Ovary (tissue), 3 donors: ENCODE measurements at regions not wholly inside any gene's neighbourhood (a gene's known extent, or its start where the extent isn't known, plus 50 kb on each side); places are given as distances from the start of the nearest gene placed in this dataset.

ENCODE experiments used
- EP300 ChIP-seq: sonication (generic); formaldehyde crosslinking; IDR thresholded peaks from one replicate; pipeline ENCODE4 v1.6.1; 2017; ENCODE audit warnings: antibody characterized with exemption
- POLR2A ChIP-seq: fragments of 450-650 bp; IDR thresholded peaks from one replicate; pipeline ENCODE4 v1.6.1; 2017; ENCODE audit warnings: antibody characterized with exemption, mild to moderate bottlenecking, moderate library complexity
- TF ChIP-seq, protein P1 (sequence below), 3 donors: fragments of 450-650 bp in 2 of 3; fragments of 200-600 bp in 1 of 3; IDR thresholded peaks; one replicate each; pipeline versions ENCODE4 v1.5.1 to v1.8.0; 2016 to 2022; ENCODE audit warnings: antibody characterized with exemption in 3 of 3, mild to moderate bottlenecking in 1 of 3
- donor health status: DM: no; HTN: no; CAD: no.

DNA sequence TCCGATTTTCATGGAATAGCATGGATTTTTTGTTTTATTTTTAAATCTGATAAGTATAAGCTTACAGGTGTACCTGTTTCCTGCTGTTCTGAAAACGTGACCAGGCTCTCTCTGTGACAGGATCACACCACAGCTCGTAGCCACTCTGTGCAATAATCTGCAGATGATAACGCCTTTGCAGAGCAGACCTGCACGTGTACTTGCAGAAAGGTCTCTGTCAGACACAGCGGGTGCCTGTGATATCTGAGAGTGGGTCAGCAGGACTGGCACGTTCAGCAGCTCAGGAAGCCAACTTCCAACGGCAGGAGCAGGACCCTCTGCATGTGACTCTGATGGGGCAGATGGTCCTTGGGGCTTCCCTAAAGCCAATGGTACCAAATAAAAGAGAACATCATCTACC, 68.6 kb upstream of the HDDC2 start:
- TF ChIP-seq, protein P1, sequence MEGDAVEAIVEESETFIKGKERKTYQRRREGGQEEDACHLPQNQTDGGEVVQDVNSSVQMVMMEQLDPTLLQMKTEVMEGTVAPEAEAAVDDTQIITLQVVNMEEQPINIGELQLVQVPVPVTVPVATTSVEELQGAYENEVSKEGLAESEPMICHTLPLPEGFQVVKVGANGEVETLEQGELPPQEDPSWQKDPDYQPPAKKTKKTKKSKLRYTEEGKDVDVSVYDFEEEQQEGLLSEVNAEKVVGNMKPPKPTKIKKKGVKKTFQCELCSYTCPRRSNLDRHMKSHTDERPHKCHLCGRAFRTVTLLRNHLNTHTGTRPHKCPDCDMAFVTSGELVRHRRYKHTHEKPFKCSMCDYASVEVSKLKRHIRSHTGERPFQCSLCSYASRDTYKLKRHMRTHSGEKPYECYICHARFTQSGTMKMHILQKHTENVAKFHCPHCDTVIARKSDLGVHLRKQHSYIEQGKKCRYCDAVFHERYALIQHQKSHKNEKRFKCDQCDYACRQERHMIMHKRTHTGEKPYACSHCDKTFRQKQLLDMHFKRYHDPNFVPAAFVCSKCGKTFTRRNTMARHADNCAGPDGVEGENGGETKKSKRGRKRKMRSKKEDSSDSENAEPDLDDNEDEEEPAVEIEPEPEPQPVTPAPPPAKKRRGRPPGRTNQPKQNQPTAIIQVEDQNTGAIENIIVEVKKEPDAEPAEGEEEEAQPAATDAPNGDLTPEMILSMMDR (IDR thresholded peaks at IDR 0.05) = no peak
- no peak for TF ChIP-seq POLR2A
- TF ChIP-seq EP300 = no peak
